Mucosa of descending colon (tissue), 3 donors: ENCODE measurements at regions not wholly inside any gene's neighbourhood (a gene's known extent, or its start where the extent isn't known, plus 50 kb on each side); places are given as distances from the start of the nearest gene placed in this dataset.

Experiments used
- ATAC-seq: fragments of 200-7000 bp; cut with Tn5 transposase; one replicate; pipeline ENCODE4 v1.9.1; 2020; ENCODE audit warnings: mild to moderate bottlenecking, moderate library complexity
- DNase-seq, 3 donors: peaks; one replicate each; pipeline ENCODE4 v3.0.0-alpha.2; 2020
- H3K36me3 ChIP-seq: fragments of 200-600 bp; one replicate; pipeline ENCODE4 v1.8.0; 2021; ENCODE audit warnings: low read depth, mild to moderate bottlenecking
- H3K4me1 ChIP-seq: fragments of 200-600 bp; one replicate; pipeline ENCODE4 v1.8.0; 2021; ENCODE audit warnings: low read depth, mild to moderate bottlenecking
- H3K4me3 ChIP-seq: fragments of 200-600 bp; one replicate; pipeline ENCODE4 v1.8.0; 2021; ENCODE audit warnings: mild to moderate bottlenecking
- H3K9me3 ChIP-seq: fragments of 200-600 bp; one replicate; pipeline ENCODE4 v1.8.0; 2021; ENCODE audit warnings: mild to moderate bottlenecking
- CTCF ChIP-seq: fragments of 200-600 bp; IDR thresholded peaks from one replicate; pipeline ENCODE4 v1.8.0; 2022; ENCODE audit warnings: antibody characterized with exemption, mild to moderate bottlenecking
- intact Hi-C, 2 donors: fragments of 100-400 bp; cut with DNase I in 1 of 2; cut with micrococcal nuclease in 1 of 2; formaldehyde crosslinking; loops; one replicate each; pipeline versions ENCODE4 v1.11.0 to v1.11.1; 2022; cut with DNase I, micrococcal nuclease
- donor health status: DM: no; HTN: no; CAD: no; lungs with moderate emphysema.
- donor health status: DM: no; HTN: no; CAD: no.
- donor health status: DM: no; HTN: yes; CAD: no.

- peak; percentile 45 for ATAC-seq
- Histone ChIP-seq H3K4me3 (no peak overlapping the region), H3K36me3 (no peaks in the 10 kb centered on the region), H3K4me1 (peaks cover 4% of the 10 kb centered on the region), H3K9me3 (no peaks in the 10 kb centered on the region)
- intact Hi-C loops: no loop called here
- DNase-seq: no peak
- TF ChIP-seq CTCF: no peak
These were observed 65.2 kb upstream of the SMIM36 start for GRCh38 chr17:55576237-55576995.

DNA sequence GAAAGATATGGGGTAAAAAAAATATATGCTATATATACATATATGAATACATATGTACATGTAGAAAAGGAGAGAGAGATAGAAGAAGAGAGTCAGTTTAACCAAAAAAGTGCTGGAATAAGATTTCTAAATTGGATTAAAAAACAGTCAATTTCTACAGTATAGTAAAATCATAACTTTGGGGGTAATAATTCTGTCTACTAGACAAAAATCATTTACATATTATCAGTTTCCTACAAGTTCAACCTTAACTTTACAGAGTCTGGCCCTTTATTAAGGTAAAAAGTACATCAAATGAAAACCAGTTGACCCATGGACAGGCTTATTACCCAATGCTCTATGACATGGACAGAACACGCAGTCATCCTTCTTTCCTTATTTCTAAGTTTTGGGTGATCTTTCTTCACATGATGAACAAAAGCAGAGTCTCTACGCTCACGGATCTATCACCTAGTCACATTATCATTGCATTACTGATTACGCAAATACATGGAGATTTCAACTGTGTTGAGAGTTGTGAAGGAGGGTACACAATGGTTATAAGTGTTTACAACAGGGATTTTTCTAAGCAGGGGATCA is 63.9 kb upstream of the SMIM36 start:
- H3K4me3 ChIP-seq: no peak overlapping the region
- ATAC-seq (no peak), DNase-seq (no peak)
- H3K9me3 ChIP-seq: no peaks in the 10 kb centered on the region
- H3K36me3 ChIP-seq: no peaks in the 10 kb centered on the region
- no peak for TF ChIP-seq CTCF
- intact Hi-C loops: no loop called here
- peaks cover 4% of the 10 kb centered on the region for H3K4me1 ChIP-seq

- peaks cover 4% of the 10 kb centered on the region for H3K4me1 ChIP-seq
- ATAC-seq: no peak
- no peaks in the 10 kb centered on the region for H3K9me3 ChIP-seq
- intact Hi-C loops: no loop called here
- H3K4me3 ChIP-seq: no peak overlapping the region
- DNase-seq: no peak
- no peaks in the 10 kb centered on the region for H3K36me3 ChIP-seq
- no peak for TF ChIP-seq CTCF
These were observed 61.3 kb upstream of the SMIM36 start for GRCh38 chr17:55572599-55572998.

DNA sequence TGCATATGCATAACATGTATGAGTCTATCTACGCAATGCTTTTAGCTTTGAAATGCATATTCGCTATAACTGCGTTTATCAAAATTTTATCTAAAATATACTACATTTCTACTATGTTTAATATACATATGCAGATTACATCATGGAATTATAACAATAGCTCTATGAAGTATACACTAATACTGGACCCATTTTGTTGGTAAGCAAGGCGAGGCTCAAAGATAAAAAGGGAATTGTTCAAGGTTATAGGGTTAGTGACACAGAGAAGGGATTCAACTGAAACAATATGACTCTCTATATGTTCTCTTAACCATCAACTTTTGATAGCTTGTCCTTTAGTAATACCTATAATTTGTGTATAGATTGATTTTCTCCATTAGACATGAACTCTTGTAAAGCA is 60.9 kb upstream of the SMIM36 start:
- H3K36me3 ChIP-seq: no peaks in the 10 kb centered on the region
- DNase-seq: no peak
- H3K9me3 ChIP-seq: no peaks in the 10 kb centered on the region
- intact Hi-C loops: no loop called here
- peaks cover 4% of the 10 kb centered on the region for H3K4me1 ChIP-seq
- no peak for TF ChIP-seq CTCF
- no peak overlapping the region for H3K4me3 ChIP-seq
- no peak for ATAC-seq

DNA sequence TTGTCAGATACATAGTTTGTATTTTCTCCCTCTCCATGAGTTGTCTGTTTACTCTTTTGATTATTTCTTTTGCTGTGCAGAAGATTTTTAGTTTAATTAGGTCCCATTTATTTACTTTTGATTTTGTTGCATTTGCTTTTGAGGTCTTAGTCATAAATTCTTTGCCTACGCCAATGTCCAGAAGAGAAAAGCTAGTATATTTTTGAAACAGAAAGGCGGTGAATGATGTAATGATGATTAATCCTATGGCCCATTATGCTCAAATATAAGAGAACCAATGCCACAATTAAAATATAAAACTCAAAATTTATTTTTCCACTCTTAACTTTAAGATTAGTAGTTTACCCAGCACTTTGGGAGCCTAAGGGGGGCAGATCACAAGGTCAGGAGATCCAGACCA is 59.8 kb upstream of the SMIM36 start:
- no peak for DNase-seq
- intact Hi-C loops: no loop called here
- Histone ChIP-seq H3K9me3 (no peaks in the 10 kb centered on the region), H3K4me3 (no peak overlapping the region), H3K4me1 (no peaks in the 10 kb centered on the region), H3K36me3 (no peaks in the 10 kb centered on the region)
- no peak for ATAC-seq
- no peak for TF ChIP-seq CTCF
